ENCODE measurements at regions not wholly inside any gene's neighbourhood (a gene's known extent, or its start where the extent isn't known, plus 50 kb on each side); places are given as distances from the start of the nearest gene placed in this dataset.

- peaks cover 4% of the 10 kb centered on the region for H3K9me3 ChIP-seq (ENCODE audit: control insufficient read depth, low read length)
- H3K36me3 ChIP-seq (ENCODE audit: control insufficient read depth in 1 of 2, insufficient read depth in 2 of 2, low read length in 1 of 2) = no peaks in the 10 kb centered on the region
- DNase-seq (no peak), ATAC-seq (ENCODE audit: low FRiP score) (no peak)
- no peak overlapping the region for H3K4me3 ChIP-seq (ENCODE audit: low read length in 2 of 2)
- H3K4me1 ChIP-seq (ENCODE audit: control insufficient read depth in 1 of 2, insufficient read depth in 2 of 2, low read length in 2 of 2) = no peaks in the 10 kb centered on the region
- intact Hi-C loops (cut with DNase I) = no loop called here
- H3K27ac ChIP-seq (ENCODE audit: low read depth in 1 of 2, low read length in 2 of 2) = no peak overlapping the region
- WGBS, 2 donors = 73 to 79% methylated on average over 2 of the region's 2 CpGs
- H3K27me3 ChIP-seq (ENCODE audit: control insufficient read depth in 1 of 2, insufficient read depth in 2 of 2, low read length in 1 of 2) = no peaks in the 10 kb centered on the region
Measured at GRCh38 chr4:107562316-107562715, 157.7 kb downstream of the PAPSS1 start.

- no peaks in the 10 kb centered on the region for H3K27me3 ChIP-seq (ENCODE audit: control insufficient read depth in 1 of 2, insufficient read depth in 2 of 2, low read length in 1 of 2)
- intact Hi-C loops (cut with DNase I) = no loop called here
- WGBS, 2 donors = 33 to 39% methylated on average over 4 of the region's 4 CpGs
- no peaks in the 10 kb centered on the region for H3K4me1 ChIP-seq (ENCODE audit: control insufficient read depth in 1 of 2, insufficient read depth in 2 of 2, low read length in 2 of 2)
- H3K4me3 ChIP-seq (ENCODE audit: low read length in 2 of 2) = no peak overlapping the region
- H3K9me3 ChIP-seq (ENCODE audit: control insufficient read depth, low read length) = peaks cover 4% of the 10 kb centered on the region
- no peak overlapping the region for H3K27ac ChIP-seq (ENCODE audit: low read depth in 1 of 2, low read length in 2 of 2)
- no peak for ATAC-seq (ENCODE audit: low FRiP score)
- no peak for DNase-seq
- no peaks in the 10 kb centered on the region for H3K36me3 ChIP-seq (ENCODE audit: control insufficient read depth in 1 of 2, insufficient read depth in 2 of 2, low read length in 1 of 2)
Measured at GRCh38 chr4:107561481-107561880, 158.6 kb downstream of the PAPSS1 start.

- Histone ChIP-seq H3K27ac (ENCODE audit: low read depth in 1 of 2, low read length in 2 of 2) (no peak overlapping the region), H3K9me3 (ENCODE audit: control insufficient read depth, low read length) (no peaks in the 10 kb centered on the region), H3K27me3 (ENCODE audit: control insufficient read depth in 1 of 2, insufficient read depth in 2 of 2, low read length in 1 of 2) (no peaks in the 10 kb centered on the region), H3K4me3 (ENCODE audit: low read length in 2 of 2) (no peak overlapping the region), H3K4me1 (ENCODE audit: control insufficient read depth in 1 of 2, insufficient read depth in 2 of 2, low read length in 2 of 2) (no peaks in the 10 kb centered on the region), H3K36me3 (ENCODE audit: control insufficient read depth in 1 of 2, insufficient read depth in 2 of 2, low read length in 1 of 2) (no peaks in the 10 kb centered on the region)
- no peak for DNase-seq
- intact Hi-C loops (cut with DNase I) = no loop called here
- ATAC-seq (ENCODE audit: low FRiP score) = no peak
Measured at GRCh38 chr4:107559653-107560052, 160.4 kb downstream of the PAPSS1 start.

GRCh38 chr4:107552306-107552705 lies 167.7 kb downstream of the PAPSS1 start:
- Histone ChIP-seq H3K4me3 (ENCODE audit: low read length in 2 of 2) (no peak overlapping the region), H3K27ac (ENCODE audit: low read depth in 1 of 2, low read length in 2 of 2) (no peak overlapping the region), H3K36me3 (ENCODE audit: control insufficient read depth in 1 of 2, insufficient read depth in 2 of 2, low read length in 1 of 2) (no peaks in the 10 kb centered on the region), H3K9me3 (ENCODE audit: control insufficient read depth, low read length) (no peaks in the 10 kb centered on the region), H3K4me1 (ENCODE audit: control insufficient read depth in 1 of 2, insufficient read depth in 2 of 2, low read length in 2 of 2) (no peaks in the 10 kb centered on the region), H3K27me3 (ENCODE audit: control insufficient read depth in 1 of 2, insufficient read depth in 2 of 2, low read length in 1 of 2) (no peaks in the 10 kb centered on the region)
- DNase-seq (no peak), ATAC-seq (ENCODE audit: low FRiP score) (no peak)
- 95 to 97% methylated on average over 3 of the region's 3 CpGs for WGBS, 2 donors
- intact Hi-C loops (cut with DNase I) = no loop called here

GRCh38 chr4:107548211-107548905 lies 171.7 kb downstream of the PAPSS1 start:
- intact Hi-C loops (cut with DNase I) = no loop called here
- no peaks in the 10 kb centered on the region for H3K27me3 ChIP-seq (ENCODE audit: control insufficient read depth in 1 of 2, insufficient read depth in 2 of 2, low read length in 1 of 2)
- 62 to 63% methylated on average over 7 of the region's 7 CpGs for WGBS, 2 donors
- no peaks in the 10 kb centered on the region for H3K36me3 ChIP-seq (ENCODE audit: control insufficient read depth in 1 of 2, insufficient read depth in 2 of 2, low read length in 1 of 2)
- DNase-seq (no peak), ATAC-seq (ENCODE audit: low FRiP score) (no peak)
- H3K4me3 ChIP-seq (ENCODE audit: low read length in 2 of 2) = no peak overlapping the region
- H3K27ac ChIP-seq (ENCODE audit: low read depth in 1 of 2, low read length in 2 of 2) = no peak overlapping the region
- no peaks in the 10 kb centered on the region for H3K4me1 ChIP-seq (ENCODE audit: control insufficient read depth in 1 of 2, insufficient read depth in 2 of 2, low read length in 2 of 2)
- H3K9me3 ChIP-seq (ENCODE audit: control insufficient read depth, low read length) = no peaks in the 10 kb centered on the region

GRCh38 chr4:107546638-107547037 lies 173.4 kb downstream of the PAPSS1 start:
- H3K4me1 ChIP-seq (ENCODE audit: control insufficient read depth in 1 of 2, insufficient read depth in 2 of 2, low read length in 2 of 2) = no peaks in the 10 kb centered on the region
- no peak overlapping the region for H3K4me3 ChIP-seq (ENCODE audit: low read length in 2 of 2)
- 89 to 96% methylated on average over 2 of the region's 2 CpGs for WGBS, 2 donors
- intact Hi-C loops (cut with DNase I) = no loop called here
- DNase-seq = no peak
- no peaks in the 10 kb centered on the region for H3K27me3 ChIP-seq (ENCODE audit: control insufficient read depth in 1 of 2, insufficient read depth in 2 of 2, low read length in 1 of 2)
- H3K27ac ChIP-seq (ENCODE audit: low read depth in 1 of 2, low read length in 2 of 2) = no peak overlapping the region
- no peaks in the 10 kb centered on the region for H3K36me3 ChIP-seq (ENCODE audit: control insufficient read depth in 1 of 2, insufficient read depth in 2 of 2, low read length in 1 of 2)
- no peak for ATAC-seq (ENCODE audit: low FRiP score)
- no peaks in the 10 kb centered on the region for H3K9me3 ChIP-seq (ENCODE audit: control insufficient read depth, low read length)

- H3K4me1 ChIP-seq (ENCODE audit: control insufficient read depth in 1 of 2, insufficient read depth in 2 of 2, low read length in 2 of 2) = no peaks in the 10 kb centered on the region
- intact Hi-C loops (cut with DNase I) = no loop called here
- no peaks in the 10 kb centered on the region for H3K27me3 ChIP-seq (ENCODE audit: control insufficient read depth in 1 of 2, insufficient read depth in 2 of 2, low read length in 1 of 2)
- no peak overlapping the region for H3K27ac ChIP-seq (ENCODE audit: low read depth in 1 of 2, low read length in 2 of 2)
- H3K36me3 ChIP-seq (ENCODE audit: control insufficient read depth in 1 of 2, insufficient read depth in 2 of 2, low read length in 1 of 2) = no peaks in the 10 kb centered on the region
- H3K4me3 ChIP-seq (ENCODE audit: low read length in 2 of 2) = no peak overlapping the region
- no peak for DNase-seq
- WGBS, 2 donors = 88 to 93% methylated on average over 2 of the region's 2 CpGs
- H3K9me3 ChIP-seq (ENCODE audit: control insufficient read depth, low read length) = no peaks in the 10 kb centered on the region
- no peak for ATAC-seq (ENCODE audit: low FRiP score)
Measured at GRCh38 chr4:107541511-107541910, 178.5 kb downstream of the PAPSS1 start.

GRCh38 chr4:107531927-107532326 lies 188.1 kb downstream of the PAPSS1 start:
- intact Hi-C loops (cut with DNase I) = no loop called here
- Histone ChIP-seq H3K9me3 (ENCODE audit: control insufficient read depth, low read length) (no peaks in the 10 kb centered on the region), H3K4me1 (ENCODE audit: control insufficient read depth in 1 of 2, insufficient read depth in 2 of 2, low read length in 2 of 2) (no peaks in the 10 kb centered on the region), H3K27me3 (ENCODE audit: control insufficient read depth in 1 of 2, insufficient read depth in 2 of 2, low read length in 1 of 2) (no peaks in the 10 kb centered on the region), H3K36me3 (ENCODE audit: control insufficient read depth in 1 of 2, insufficient read depth in 2 of 2, low read length in 1 of 2) (no peaks in the 10 kb centered on the region), H3K4me3 (ENCODE audit: low read length in 2 of 2) (no peak overlapping the region), H3K27ac (ENCODE audit: low read depth in 1 of 2, low read length in 2 of 2) (no peak overlapping the region)
- ATAC-seq (ENCODE audit: low FRiP score) = no peak
- DNase-seq = no peak
- WGBS, 2 donors = 76 to 83% methylated on average over 1 of the region's 1 CpG

GRCh38 chr4:107520368-107520767 lies 199.7 kb downstream of the PAPSS1 start:
- H3K27me3 ChIP-seq (ENCODE audit: control insufficient read depth in 1 of 2, insufficient read depth in 2 of 2, low read length in 1 of 2) = no peaks in the 10 kb centered on the region
- ATAC-seq (ENCODE audit: low FRiP score) = no peak
- WGBS, 2 donors = 89 to 93% methylated on average over 7 of the region's 7 CpGs
- H3K4me3 ChIP-seq (ENCODE audit: low read length in 2 of 2) = no peak overlapping the region
- peaks cover 2% of the 10 kb centered on the region for H3K9me3 ChIP-seq (ENCODE audit: control insufficient read depth, low read length)
- no peaks in the 10 kb centered on the region for H3K36me3 ChIP-seq (ENCODE audit: control insufficient read depth in 1 of 2, insufficient read depth in 2 of 2, low read length in 1 of 2)
- no peak overlapping the region for H3K27ac ChIP-seq (ENCODE audit: low read depth in 1 of 2, low read length in 2 of 2)
- H3K4me1 ChIP-seq (ENCODE audit: control insufficient read depth in 1 of 2, insufficient read depth in 2 of 2, low read length in 2 of 2) = no peaks in the 10 kb centered on the region
- intact Hi-C loops (cut with DNase I) = no loop called here
- DNase-seq = no peak
